ENCODE measurements at regions not wholly inside any gene's neighbourhood (a gene's known extent, or its start where the extent isn't known, plus 50 kb on each side); places are given as distances from the start of the nearest gene placed in this dataset.

- DNase-seq (ENCODE audit: low read depth): no peak
These were observed 71.6 kb upstream of the KCNIP4 start for GRCh38 chr4:22020129-22020528.

DNA sequence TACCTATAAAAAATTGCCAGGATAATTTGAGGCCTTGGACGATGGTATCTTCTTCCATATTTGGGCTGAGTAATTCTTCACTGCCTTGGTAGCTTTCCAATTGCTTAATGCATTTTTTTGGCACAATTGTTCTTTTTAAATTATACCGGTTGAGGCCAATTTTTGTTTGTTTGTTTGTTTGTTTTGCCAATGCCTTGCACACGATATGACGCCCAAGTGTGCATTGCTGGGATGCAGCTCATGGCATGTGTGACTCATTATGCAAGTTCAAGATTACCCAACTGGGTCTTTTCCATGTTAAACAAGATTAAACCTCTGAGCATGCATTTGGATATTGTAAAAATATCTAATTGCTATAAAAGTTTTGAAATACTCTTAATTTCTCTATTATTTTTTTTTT is 71.1 kb upstream of the KCNIP4 start:
- DNase-seq (ENCODE audit: low read depth): no peak

DNA sequence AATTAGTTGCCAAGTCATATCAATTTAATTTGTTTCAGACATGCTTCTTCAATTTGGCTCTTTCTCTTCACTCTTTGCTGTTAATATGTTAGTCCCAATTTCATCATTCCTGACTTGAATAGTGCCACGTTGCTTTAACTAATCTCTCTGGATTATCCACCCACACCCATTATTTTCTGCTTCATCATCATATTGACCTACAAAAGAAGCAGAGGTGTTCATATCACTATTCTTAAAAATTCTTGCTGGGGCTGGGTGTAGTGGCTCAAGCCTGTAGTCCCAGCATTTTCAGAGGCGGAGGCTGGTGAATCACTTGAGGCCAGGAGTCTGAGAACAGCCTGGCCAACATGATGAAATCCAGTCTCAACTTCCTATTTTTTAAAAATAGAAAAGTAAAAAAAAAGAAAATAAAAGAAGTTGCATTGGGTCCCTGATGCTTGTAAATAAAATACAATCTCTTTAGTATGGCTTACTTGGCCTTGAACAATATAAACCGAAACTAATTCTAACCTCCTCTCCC is 65.7 kb upstream of the KCNIP4 start:
- no peak for DNase-seq (ENCODE audit: low read depth)

- no peak for DNase-seq (ENCODE audit: low read depth)
These were observed 55.3 kb upstream of the KCNIP4 start for GRCh38 chr4:22003878-22004277.
